G401.6 (cell line): ENCODE measurements at regions not wholly inside any gene's neighbourhood (a gene's known extent, or its start where the extent isn't known, plus 50 kb on each side); places are given as distances from the start of the nearest gene placed in this dataset.
"Not testable (repeated sequence)": the region's sequence is repeated elsewhere in the genome, so short reads cannot be mapped to it uniquely, and the experiment has no call there.

Experiments
- FAIRE-seq: peaks from 2 replicates; lab custom pipeline; 2012; peaks lifted over from hg19 to GRCh38; lab: Jason Lieb, UNC

GRCh38 chr7:153641199-153641598 is 411.0 kb upstream of the DPP6 start:
- no peak for FAIRE-seq

DNA sequence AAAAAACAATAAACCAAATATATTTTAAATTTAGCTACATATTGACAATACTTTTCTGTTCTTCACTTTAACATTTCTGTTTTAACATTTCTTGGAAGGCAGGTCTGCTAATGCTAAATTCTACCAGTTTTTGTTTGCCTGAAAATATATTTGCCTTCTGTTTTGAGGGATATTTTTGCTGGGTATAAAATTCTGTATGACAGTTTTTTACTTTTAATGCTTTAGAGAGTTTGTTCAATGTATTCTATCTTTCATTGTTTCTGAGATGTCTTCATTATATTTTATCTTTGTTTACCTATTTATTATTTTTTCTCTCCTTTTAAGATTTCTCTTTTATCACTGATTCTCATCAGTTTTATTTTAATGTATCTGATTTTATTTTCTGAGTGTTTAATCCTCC is 409.2 kb upstream of the DPP6 start:
- FAIRE-seq, result no peak

DNA sequence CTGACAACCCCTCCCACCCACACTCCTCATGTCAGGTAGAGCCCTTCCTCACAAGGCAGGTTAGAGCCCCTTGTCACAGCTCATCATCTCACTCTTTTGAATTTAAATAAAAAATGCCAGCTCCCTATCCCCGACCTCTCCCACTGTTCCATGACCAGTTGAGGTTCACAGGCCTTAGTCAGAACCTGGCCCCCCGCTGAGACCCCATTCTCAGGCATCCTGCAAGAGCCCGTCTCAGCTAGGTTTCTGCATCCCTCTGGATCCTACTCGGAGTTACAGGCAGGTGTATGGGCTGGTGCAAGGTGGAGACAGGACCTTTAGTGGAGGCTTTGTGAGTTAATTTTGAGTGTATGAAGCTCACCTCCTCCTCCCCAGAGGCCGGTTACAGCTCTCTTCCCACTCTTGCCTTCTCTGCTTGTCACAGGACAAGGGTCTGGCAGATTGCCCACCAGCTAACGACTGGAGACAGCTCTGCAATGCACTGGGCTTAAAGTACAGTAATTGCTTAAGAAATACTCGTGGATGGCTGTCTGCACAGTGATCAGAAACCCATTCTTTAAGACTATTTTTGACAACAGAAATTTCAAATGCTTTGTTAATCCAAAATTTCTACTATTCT is 394.9 kb upstream of the DPP6 start:
- FAIRE-seq, result no peak

GRCh38 chr7:153675131-153675530 is 377.1 kb upstream of the DPP6 start:
- no peak for FAIRE-seq

GRCh38 chr7:153682628-153683027 is 369.6 kb upstream of the DPP6 start:
- FAIRE-seq, result no peak

GRCh38 chr7:153696242-153696641 is 356.0 kb upstream of the DPP6 start:
- FAIRE-seq, result no peak

GRCh38 chr7:153698046-153698445 is 354.2 kb upstream of the DPP6 start:
- no peak for FAIRE-seq

DNA sequence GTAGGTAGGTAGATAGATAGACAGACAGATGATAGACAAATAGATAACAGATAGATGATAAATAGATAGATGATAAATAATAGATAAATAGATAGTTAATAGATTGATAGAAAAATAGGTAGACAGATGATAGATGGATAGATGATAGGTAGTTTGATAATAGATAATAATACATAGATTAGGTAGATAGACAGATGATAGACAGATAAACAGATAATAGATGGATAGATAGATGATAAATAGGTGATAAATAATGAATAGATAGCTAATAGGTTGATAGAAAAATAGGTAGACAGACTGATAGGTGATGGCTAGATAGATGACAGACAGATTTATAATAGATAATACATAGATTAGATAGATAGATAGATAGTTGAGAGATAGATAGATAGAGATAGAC is 350.5 kb upstream of the DPP6 start:
- no peak for FAIRE-seq

DNA sequence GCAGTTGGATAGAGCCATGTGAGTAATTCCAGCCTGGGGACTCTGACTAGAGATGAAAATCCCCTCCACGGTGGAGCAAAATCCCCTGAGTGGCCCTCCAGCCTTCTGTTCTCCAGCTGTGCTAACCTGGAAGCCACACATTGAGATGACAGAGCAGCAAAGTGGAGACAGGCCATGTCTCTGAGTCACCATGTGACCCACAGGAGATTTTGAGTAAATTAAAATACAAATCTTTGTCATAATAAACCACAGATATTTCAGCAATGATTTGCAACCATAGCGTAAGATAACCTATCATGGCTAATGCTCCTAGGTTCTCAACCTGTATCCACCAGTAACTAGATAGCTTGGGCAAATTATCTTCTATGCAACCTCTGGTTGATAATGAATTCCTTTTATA is 328.3 kb upstream of the DPP6 start:
- FAIRE-seq, result not testable (repeated sequence)

DNA sequence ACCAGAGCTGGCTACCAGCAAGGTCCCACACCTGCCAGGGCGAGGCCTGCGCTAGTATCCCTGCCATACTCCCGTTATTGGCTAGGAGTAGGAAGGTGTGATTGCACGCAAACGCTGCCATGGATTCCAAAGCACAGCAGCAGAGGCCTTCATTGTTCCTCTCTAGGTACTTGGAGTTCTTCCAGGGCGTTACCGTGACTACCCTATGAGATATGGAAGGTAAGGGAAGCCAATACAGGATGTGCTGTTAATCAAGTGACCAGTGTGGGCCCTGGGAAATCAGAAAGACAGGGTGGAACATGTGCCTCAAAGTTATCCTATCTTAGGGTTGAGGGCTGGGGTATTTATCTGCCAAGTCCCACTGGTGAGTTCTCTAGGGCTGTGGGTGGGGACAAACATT is 320.7 kb upstream of the DPP6 start:
- not testable (repeated sequence) for FAIRE-seq

DNA sequence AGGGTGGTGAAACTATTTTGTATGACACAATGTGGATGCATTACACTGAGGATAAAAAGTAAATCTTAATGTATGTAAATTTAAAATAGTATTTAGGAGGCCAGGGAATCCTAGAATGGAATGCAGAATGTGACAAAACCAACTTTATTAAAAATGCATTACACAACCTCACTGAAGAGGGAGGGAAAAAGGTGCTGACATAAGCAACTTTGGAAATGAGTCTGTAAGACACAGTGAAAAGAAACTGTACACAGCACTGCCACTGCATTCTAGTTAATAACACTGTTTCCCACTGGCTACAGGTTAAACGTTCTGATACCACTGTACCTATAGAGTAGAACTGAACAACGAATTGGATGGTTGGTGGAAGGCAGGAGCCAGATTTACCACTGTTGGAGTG is 308.8 kb upstream of the DPP6 start:
- not testable (repeated sequence) for FAIRE-seq

DNA sequence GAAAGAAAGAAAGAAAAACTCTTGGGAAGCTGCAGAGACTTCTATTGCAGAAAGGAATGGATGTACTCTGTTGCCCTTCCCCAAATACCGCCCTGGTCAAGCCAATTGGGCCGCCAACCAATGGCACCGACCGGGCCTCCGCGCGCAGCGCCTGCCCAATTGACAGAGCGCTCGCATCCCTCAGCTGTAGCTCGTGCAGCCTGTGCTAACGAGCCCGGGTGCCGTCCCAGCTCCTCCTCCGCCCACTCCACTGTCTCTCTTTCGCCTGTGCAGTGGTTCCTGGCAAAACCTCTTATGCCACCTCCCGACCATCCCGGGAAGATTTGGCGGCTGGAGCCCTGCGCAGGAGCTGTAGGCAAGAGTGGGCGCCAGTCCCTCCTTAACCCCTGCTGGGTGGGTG is 304.2 kb upstream of the DPP6 start:
- not testable (repeated sequence) for FAIRE-seq

DNA sequence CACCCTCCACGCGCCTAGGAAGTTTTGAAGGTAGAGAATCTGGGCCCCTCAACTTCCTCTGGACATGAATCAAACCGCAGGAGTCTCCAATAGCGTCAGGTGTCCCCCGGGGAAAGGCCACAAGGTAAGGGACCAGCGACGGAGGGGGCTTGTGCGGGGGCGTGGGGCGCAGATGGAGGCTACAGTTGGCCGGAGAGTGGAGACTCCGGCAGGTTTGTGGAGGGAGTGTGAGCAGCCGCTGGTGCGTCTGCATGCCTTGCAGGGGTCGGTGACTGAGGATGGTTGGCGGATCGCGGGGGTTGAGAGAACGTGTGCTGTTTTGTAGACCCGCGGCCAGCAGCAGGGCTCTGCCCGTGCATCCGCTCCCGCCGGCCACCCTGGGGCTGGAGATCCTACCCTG is 303.3 kb upstream of the DPP6 start:
- FAIRE-seq, result not testable (repeated sequence)

- FAIRE-seq, result not testable (repeated sequence)
Observed at GRCh38 chr7:153765869-153766268, 286.3 kb upstream of the DPP6 start.

- FAIRE-seq, result not testable (repeated sequence)
Observed at GRCh38 chr7:153766926-153767325, 285.3 kb upstream of the DPP6 start.

DNA sequence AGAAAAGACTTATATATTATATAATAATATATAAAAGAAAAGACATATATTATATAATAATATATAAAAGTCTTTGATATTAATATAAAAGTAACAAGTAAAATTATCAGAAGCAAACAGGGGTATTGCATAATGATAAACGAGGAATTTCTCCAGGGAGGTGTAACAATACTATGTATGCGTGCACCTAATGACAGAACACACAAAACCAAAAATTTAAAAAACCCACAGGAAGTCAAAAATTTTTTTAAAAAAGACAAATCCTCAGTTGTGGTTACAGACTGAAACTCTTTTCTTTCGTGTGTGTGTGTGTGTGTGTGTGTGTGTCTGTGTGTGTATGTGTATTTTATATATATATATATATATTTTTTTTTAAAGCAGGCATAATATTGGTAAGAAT is 279.2 kb upstream of the DPP6 start:
- FAIRE-seq, result no peak

DNA sequence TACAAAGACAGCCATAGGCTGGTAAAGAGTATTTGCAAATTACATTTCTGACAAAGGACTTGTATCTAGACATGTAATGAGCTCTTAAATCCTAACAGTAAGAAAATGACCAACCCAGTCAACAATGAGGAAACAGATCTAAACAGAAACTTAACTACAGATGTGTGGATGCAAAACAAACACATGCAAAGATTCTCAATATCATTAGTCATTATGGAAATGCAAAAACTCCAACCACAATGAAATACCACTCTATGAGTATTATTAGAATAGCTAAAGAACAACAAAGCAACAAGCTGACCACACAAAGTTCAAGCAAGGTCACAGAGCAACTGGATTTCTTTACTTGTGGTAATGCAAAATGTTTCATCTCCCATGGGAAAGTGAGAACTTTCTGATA is 275.3 kb upstream of the DPP6 start:
- not testable (repeated sequence) for FAIRE-seq

DNA sequence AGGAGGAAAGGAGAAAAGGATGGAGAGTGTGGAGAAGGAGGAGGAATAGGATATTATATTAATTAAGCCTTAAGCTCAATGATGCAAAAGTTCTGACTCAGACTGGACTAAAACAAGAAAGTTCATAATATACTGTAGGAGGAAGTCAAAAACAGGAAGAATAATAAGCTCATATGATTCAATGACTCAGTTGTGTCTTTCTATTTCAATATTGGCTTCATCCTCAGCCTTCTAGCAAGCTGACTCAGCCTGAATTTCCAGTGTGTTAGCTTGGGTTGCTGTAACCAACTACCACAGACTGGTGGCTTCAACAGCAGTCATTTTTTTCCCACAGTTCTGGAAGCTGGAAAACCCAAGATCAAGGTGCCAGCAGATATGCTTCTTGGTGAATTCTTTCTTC is 254.8 kb upstream of the DPP6 start:
- FAIRE-seq, result not testable (repeated sequence)

DNA sequence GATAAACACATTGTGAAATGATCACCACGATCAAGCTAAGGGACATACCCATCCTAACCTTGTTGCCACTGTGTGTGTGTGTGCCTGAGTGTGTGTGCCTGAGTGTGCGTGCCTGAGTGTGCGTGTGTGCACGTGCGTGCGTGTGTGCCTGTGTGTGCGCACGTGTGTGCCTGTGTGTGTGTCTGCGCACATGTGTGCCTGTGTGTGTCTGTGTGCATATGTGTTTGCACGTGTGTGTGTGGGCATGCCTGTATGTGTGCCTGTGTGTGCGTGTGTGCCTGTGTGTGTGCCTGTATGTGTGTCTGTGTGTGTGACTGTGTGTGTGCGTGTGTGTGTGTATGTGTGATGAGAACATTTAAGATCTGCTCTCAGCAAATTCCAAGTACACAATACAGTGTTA is 244.1 kb upstream of the DPP6 start:
- FAIRE-seq, result no peak

DNA sequence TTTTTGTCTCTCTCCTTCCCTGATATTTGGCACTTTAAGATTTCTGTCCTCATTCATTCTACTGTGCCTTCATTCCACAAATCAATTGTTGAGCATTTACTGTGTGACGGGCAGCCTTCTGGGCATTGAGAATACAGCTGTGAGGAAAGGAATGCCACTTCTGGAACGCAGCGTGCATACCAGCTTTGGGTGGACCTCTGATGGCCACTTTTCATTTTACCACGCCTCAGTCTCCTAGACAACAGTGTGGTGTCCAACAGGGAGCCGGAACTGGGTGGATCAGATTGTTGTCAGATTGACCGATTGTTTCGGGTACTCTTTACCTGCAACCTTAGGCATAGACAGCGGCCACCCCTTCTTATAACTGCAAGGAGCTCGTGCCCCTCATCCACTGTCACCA is 222.7 kb upstream of the DPP6 start:
- FAIRE-seq, result no peak

- FAIRE-seq, result no peak
Observed at GRCh38 chr7:153832160-153832559, 220.0 kb upstream of the DPP6 start.

DNA sequence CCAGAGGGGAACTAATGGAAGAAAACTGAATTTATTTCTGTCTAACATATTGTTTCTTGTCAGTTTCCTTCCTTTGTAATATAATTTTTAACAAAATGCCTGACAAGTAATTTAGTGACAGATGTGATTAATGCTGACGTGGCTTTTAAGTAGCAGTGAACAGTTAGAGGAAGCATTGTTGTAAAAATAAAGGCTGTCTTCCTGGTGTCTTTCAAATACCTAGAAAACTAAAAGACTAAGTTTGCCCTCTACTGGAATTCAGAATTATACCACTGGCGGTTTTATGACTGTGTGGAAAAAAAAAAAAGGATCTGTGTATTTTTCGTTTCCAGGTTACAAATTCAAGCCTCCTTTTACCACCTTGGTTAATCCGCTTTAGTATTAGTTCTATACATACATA is 217.1 kb upstream of the DPP6 start:
- no peak for FAIRE-seq

GRCh38 chr7:153835712-153836265 is 216.4 kb upstream of the DPP6 start:
- no peak for FAIRE-seq

- FAIRE-seq, result no peak
Observed at GRCh38 chr7:153838591-153838990, 213.6 kb upstream of the DPP6 start.

DNA sequence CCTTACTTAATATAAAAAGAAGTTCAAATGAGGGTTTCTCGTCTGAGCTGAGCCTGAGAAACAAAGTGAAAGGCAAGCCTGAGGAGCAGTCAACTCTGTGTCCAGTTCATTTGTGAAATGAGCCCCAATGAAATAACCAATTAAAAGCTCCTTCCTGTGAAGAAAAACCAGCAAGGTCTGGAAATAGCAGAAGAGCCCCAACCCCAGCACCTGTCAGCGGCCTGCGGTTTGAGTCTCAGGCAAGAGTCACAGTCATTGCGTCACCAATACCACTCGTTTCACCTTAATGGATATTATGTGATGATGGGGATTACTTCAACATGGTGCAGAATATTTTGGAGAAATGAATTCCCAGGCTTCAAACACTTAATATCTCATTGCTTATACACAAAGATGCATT is 211.3 kb upstream of the DPP6 start:
- no peak for FAIRE-seq
